Spleen (tissue), 11 donors: ENCODE measurements at regions not wholly inside any gene's neighbourhood (a gene's known extent, or its start where the extent isn't known, plus 50 kb on each side); places are given as distances from the start of the nearest gene placed in this dataset.

ENCODE experiments used
- DNase-seq: peaks from one replicate; pipeline ENCODE4 v3.0.0-alpha.2; 2020
- H3K27ac ChIP-seq, 8 donors: fragments of 200-600 bp; sonication (generic) in 7 of 8; 1 replicate in 4 of 8; 2 replicates in 4 of 8; pipeline versions ENCODE4 v1.5.0 to v1.8.0; 2016 to 2021; ENCODE audit warnings: inconsistent platforms in 4 of 8, mild to moderate bottlenecking in 4 of 8, moderate library complexity in 1 of 8
- H3K27me3 ChIP-seq, 7 donors: fragments of 200-600 bp; sonication (generic) in 6 of 7; replicated peaks in 1 of 7; 1 replicate in 4 of 7; 2 replicates in 3 of 7; pipeline versions ENCODE4 v1.5.0 to v1.8.0; 2016 to 2021; ENCODE audit warnings: inconsistent platforms in 3 of 7, mild to moderate bottlenecking in 1 of 7
- H3K36me3 ChIP-seq, 6 donors: fragments of 200-600 bp; sonication (generic) in 5 of 6; 1 replicate in 4 of 6; 2 replicates in 2 of 6; pipeline versions ENCODE4 v1.5.0 to v1.8.0; 2016 to 2021; ENCODE audit warnings: inconsistent platforms in 2 of 6
- H3K4me1 ChIP-seq, 6 donors: fragments of 200-600 bp; sonication (generic) in 5 of 6; 1 replicate in 3 of 6; 2 replicates in 3 of 6; pipeline versions ENCODE4 v1.5.0 to v1.8.0; 2016 to 2021; ENCODE audit warnings: inconsistent platforms in 3 of 6
- H3K4me3 ChIP-seq, 8 donors: fragments of 200-600 bp; sonication (generic) in 7 of 8; 1 replicate in 4 of 8; 2 replicates in 4 of 8; pipeline versions ENCODE4 v1.5.0 to v1.8.0; 2016 to 2021; ENCODE audit warnings: inconsistent platforms in 4 of 8, mild to moderate bottlenecking in 4 of 8, moderate library complexity in 2 of 8
- H3K9me3 ChIP-seq, 8 donors: fragments of 200-600 bp; sonication (generic) in 7 of 8; 1 replicate in 4 of 8; 2 replicates in 4 of 8; pipeline versions ENCODE4 v1.5.0 to v1.8.0; 2016 to 2021; ENCODE audit warnings: inconsistent platforms in 4 of 8
- POLR2A ChIP-seq, 3 donors: fragments of 450-650 bp; IDR thresholded peaks; one replicate each; pipeline ENCODE4 v1.5.1; 2017; ENCODE audit warnings: antibody characterized with exemption in 3 of 3, mild to moderate bottlenecking in 1 of 3
- POLR2AphosphoS5 ChIP-seq, 3 donors: sonication (generic); formaldehyde crosslinking; IDR thresholded peaks; one replicate each; pipeline ENCODE4 v1.5.1; 2017; ENCODE audit warnings: antibody characterized with exemption in 3 of 3
- WGBS, 5 donors: extraction: QIAGEN DNeasy Blood & Tissue Kit in 3 of 5; methylation state at CpG; one replicate each; pipeline versions ENCODE4 v1.1.5 to v1.1.7; 2013 to 2018; 5-methylcytosine and 5-hydroxymethylcytosine counted together
- intact Hi-C: fragments of 100-400 bp; cut with DNase I; formaldehyde crosslinking; loops from one replicate; pipeline ENCODE4 v1.15.0; 2023; ENCODE audit warnings: low total_unique reads
- TF ChIP-seq, protein P1 (sequence below), 11 experiments: fragments of 200-600 bp in 7 of 11; fragments of 450-650 bp in 4 of 11; sonication (generic) in 4 of 11; IDR thresholded peaks in 8 of 11; conservative IDR thresholded peaks in 3 of 11; 1 replicate in 7 of 11; 2 replicates in 4 of 11; pipeline versions ENCODE4 v1.4.0 to v1.8.0; 2016 to 2021; ENCODE audit warnings: antibody characterized with exemption in 11 of 11, inconsistent platforms in 4 of 11, mild to moderate bottlenecking in 1 of 11
- donor health status: healthy with polysubstance abuse.
- donor health status: DM: no; HTN: no; CAD: no; lungs with moderate emphysema.
- donor health status: DM: no; HTN: no; CAD: no.
- donor health status: Bipolar disorder and iron deficiency.
- donor health status: healthy.
- donor health status: DM: no; HTN: no; CAD: no.
- donor health status: DM: yes; HTN: yes; CAD: no.

DNA sequence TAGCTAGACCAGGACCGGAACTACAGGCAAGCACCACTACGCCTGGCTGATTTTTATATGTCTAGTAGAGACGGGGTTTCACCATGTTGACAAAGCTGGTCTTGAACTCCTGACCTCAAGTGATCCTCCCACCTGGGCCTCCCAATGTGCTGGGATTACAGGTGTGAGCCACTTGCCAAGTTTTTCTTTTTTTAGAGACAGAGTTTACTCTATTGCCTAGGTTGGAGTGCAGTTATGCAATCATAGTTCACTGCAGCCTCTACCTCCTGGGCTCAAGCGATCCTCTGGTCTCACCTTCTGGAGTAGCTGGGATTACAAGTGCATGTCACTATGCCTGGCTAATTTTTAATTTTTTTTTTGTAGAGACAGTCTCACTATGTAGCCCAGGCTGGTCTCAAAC lies 201.5 kb upstream of the TBX3 start:
- Histone ChIP-seq H3K4me3 (no peak overlapping the region), H3K27ac (no peak overlapping the region), H3K9me3 (no peaks in the 10 kb centered on the region), H3K27me3 (no peaks in the 10 kb centered on the region), H3K36me3 (no peaks in the 10 kb centered on the region), H3K4me1 (no peaks in the 10 kb centered on the region)
- WGBS, 5 donors, result 85 to 95% (median 95%) methylated on average over 4 of the region's 4 CpGs
- no peak for TF ChIP-seq POLR2AphosphoS5 (IDR thresholded peaks at IDR 0.05)
- TF ChIP-seq POLR2A (IDR thresholded peaks at IDR 0.05), result no peak
- TF ChIP-seq, protein P1, sequence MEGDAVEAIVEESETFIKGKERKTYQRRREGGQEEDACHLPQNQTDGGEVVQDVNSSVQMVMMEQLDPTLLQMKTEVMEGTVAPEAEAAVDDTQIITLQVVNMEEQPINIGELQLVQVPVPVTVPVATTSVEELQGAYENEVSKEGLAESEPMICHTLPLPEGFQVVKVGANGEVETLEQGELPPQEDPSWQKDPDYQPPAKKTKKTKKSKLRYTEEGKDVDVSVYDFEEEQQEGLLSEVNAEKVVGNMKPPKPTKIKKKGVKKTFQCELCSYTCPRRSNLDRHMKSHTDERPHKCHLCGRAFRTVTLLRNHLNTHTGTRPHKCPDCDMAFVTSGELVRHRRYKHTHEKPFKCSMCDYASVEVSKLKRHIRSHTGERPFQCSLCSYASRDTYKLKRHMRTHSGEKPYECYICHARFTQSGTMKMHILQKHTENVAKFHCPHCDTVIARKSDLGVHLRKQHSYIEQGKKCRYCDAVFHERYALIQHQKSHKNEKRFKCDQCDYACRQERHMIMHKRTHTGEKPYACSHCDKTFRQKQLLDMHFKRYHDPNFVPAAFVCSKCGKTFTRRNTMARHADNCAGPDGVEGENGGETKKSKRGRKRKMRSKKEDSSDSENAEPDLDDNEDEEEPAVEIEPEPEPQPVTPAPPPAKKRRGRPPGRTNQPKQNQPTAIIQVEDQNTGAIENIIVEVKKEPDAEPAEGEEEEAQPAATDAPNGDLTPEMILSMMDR (IDR thresholded peaks at IDR 0.05 in 8 of 11, conservative IDR thresholded peaks at IDR 0.05 in 3 of 11), result no peak
- intact Hi-C loops, result no loop called here
- DNase-seq, result no peak

DNA sequence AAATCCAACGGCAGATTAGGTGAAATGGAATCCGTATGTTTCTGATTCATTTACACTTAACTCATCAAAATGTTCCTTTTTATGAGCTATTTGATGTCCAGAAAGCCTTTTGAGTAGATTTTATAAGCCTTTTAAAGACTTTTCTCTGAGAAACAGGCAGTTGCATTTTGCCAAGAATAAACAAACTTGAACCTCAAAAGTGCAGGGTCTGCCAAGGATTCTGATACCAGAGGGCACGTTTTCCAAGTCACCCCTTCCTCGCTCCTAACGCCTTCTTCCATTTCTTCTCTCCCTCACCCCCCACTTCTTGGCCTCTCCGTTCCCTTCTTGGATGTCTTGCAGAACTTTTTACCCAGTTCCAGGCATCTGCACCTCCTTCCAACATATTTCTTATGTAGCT lies 200.6 kb upstream of the TBX3 start:
- intact Hi-C loops, result no loop called here
- Histone ChIP-seq H3K9me3 (no peaks in the 10 kb centered on the region), H3K27me3 (no peaks in the 10 kb centered on the region), H3K36me3 (no peaks in the 10 kb centered on the region), H3K4me3 (no peak overlapping the region), H3K4me1 (no peaks in the 10 kb centered on the region), H3K27ac (no peak overlapping the region)
- TF ChIP-seq, protein P1 (IDR thresholded peaks at IDR 0.05 in 8 of 11, conservative IDR thresholded peaks at IDR 0.05 in 3 of 11), result no peak
- TF ChIP-seq POLR2A (IDR thresholded peaks at IDR 0.05) (no peak), POLR2AphosphoS5 (IDR thresholded peaks at IDR 0.05) (no peak)
- WGBS, 5 donors, result 78 to 90% (median 84%) methylated on average over 6 of the region's 6 CpGs
- no peak for DNase-seq

DNA sequence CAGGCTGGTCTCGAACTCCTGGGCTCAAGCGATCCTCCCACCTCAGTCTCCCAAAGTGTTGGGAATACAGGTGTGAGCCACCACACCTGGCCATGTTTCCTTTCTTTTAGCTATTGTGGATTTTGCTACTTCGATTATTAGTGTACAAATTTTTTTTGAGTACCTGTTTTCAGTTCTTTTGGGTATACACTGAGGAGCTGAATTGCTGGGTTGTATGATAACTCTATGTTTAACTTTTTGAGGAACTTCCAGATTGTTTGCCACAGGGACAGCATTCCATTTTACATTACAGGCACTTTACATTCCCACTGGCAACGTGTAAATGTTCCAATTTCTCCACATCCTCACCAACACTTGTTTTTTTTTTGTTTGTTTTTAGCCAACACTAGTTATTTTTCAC lies 198.1 kb upstream of the TBX3 start:
- no peak for TF ChIP-seq POLR2AphosphoS5 (IDR thresholded peaks at IDR 0.05)
- no peak for TF ChIP-seq POLR2A (IDR thresholded peaks at IDR 0.05)
- TF ChIP-seq, protein P1 (IDR thresholded peaks at IDR 0.05 in 8 of 11, conservative IDR thresholded peaks at IDR 0.05 in 3 of 11), result no peak
- WGBS, 5 donors, result 80 to 83% (median 82%) methylated on average over 4 of the region's 4 CpGs
- H3K27me3 ChIP-seq, result no peaks in the 10 kb centered on the region
- H3K9me3 ChIP-seq, result no peaks in the 10 kb centered on the region
- H3K36me3 ChIP-seq, result no peaks in the 10 kb centered on the region
- H3K4me3 ChIP-seq, result no peak overlapping the region
- H3K4me1 ChIP-seq, result no peaks in the 10 kb centered on the region
- intact Hi-C loops, result no loop called here
- no peak overlapping the region for H3K27ac ChIP-seq
- no peak for DNase-seq

DNA sequence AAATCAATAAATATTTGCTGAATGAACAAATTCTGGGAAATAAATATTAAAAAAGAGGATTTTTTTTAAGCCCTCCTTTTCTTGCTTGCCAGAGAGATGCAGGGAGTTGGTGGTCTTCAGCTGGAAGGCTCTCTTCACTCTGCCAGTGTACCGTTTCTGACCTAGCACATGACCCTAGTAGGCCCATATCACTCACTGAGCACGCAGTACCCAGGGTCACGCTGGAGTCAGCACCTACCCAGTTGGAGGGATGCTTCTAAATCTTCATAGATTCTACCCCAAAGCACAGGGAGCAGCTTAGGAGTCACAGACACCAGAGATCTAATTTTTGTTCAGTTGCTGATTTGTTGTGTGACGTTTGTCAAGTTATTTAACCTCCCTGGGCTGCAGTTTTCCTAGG lies 195.4 kb upstream of the TBX3 start:
- no peak for TF ChIP-seq POLR2A (IDR thresholded peaks at IDR 0.05)
- TF ChIP-seq, protein P1 (IDR thresholded peaks at IDR 0.05 in 8 of 11, conservative IDR thresholded peaks at IDR 0.05 in 3 of 11), result no peak
- no peak for TF ChIP-seq POLR2AphosphoS5 (IDR thresholded peaks at IDR 0.05)
- no peaks in the 10 kb centered on the region for H3K9me3 ChIP-seq
- no peaks in the 10 kb centered on the region for H3K27me3 ChIP-seq
- H3K27ac ChIP-seq, result no peak overlapping the region
- no peak for DNase-seq
- WGBS, 5 donors, result 81 to 92% (median 88%) methylated on average over 4 of the region's 4 CpGs
- no peaks in the 10 kb centered on the region for H3K36me3 ChIP-seq
- intact Hi-C loops, result no loop called here
- no peak overlapping the region for H3K4me3 ChIP-seq
- no peaks in the 10 kb centered on the region for H3K4me1 ChIP-seq
